H1 (cell line): ENCODE measurements at regions not wholly inside any gene's neighbourhood (a gene's known extent, or its start where the extent isn't known, plus 50 kb on each side); places are given as distances from the start of the nearest gene placed in this dataset.

Experiments used
- CTCF ChIA-PET: fragments of 300-600 bp; sonication (Branson Sonifier 250); formaldehyde crosslinking; loops from one replicate; lab custom pipeline; 2021; ENCODE audit not compliant: partially characterized antibody; lab: Charles Lee
- POLR2A ChIA-PET: fragments of 300-600 bp; sonication (Branson Sonifier 250); formaldehyde crosslinking; loops from one replicate; lab custom pipeline; 2021; ENCODE audit warnings: inconsistent platforms; ENCODE audit not compliant: partially characterized antibody; lab: Charles Lee
- DNase-seq, 2 experiments: peaks; one replicate each; pipeline versions ENCODE4 v3.0.0 to v3.0.0-alpha.2; 2010 to 2022; ENCODE audit warnings: low spot score in 2 of 2, low read depth in 1 of 2, mixed read lengths in 1 of 2
- FAIRE-seq: peaks from 2 replicates; lab custom pipeline; 2011; peaks lifted over from hg19 to GRCh38; lab: Jason Lieb, UNC
- H2AFZ ChIP-seq: 2 replicates; pipeline ENCODE4 v1.8.1; 2012; ENCODE audit warnings: low read length, inconsistent platforms
- H2AK5ac ChIP-seq: 2 replicates; pipeline ENCODE4 v1.6.1; 2013; ENCODE audit warnings: low read depth, low read length
- H2BK120ac ChIP-seq: replicated peaks from 2 replicates; pipeline ENCODE3; 2013; ENCODE audit warnings: low read depth, low read length, inconsistent platforms
- H2BK12ac ChIP-seq: 2 replicates; pipeline ENCODE4 v1.6.1; 2013; ENCODE audit warnings: low read depth, low read length
- H2BK15ac ChIP-seq: 2 replicates; pipeline ENCODE4 v1.6.1; 2013; ENCODE audit warnings: low read length
- H2BK20ac ChIP-seq: 2 replicates; pipeline ENCODE4 v1.6.1; 2013; ENCODE audit warnings: low read length
- H2BK5ac ChIP-seq: 2 replicates; pipeline ENCODE4 v1.6.1; 2013; ENCODE audit warnings: low read depth, low read length
- H3K14ac ChIP-seq: 2 replicates; pipeline ENCODE4 v1.6.1; 2013; ENCODE audit warnings: inconsistent platforms; ENCODE audit not compliant: insufficient read length
- H3K18ac ChIP-seq: 2 replicates; pipeline ENCODE4 v1.6.1; 2013; ENCODE audit warnings: low read length; ENCODE audit errors: extremely low read depth
- H3K23ac ChIP-seq: 2 replicates; pipeline ENCODE4 v1.6.1; 2013; ENCODE audit warnings: inconsistent platforms; ENCODE audit not compliant: insufficient read length
- H3K23me2 ChIP-seq: 2 replicates; pipeline ENCODE4 v1.6.1; 2013; ENCODE audit warnings: low read depth, low read length
- H3K27ac ChIP-seq: 2 replicates; pipeline ENCODE4 v1.6.1; 2011; ENCODE audit warnings: low read depth, low read length, inconsistent platforms
- H3K27me3 ChIP-seq, 4 experiments: replicated peaks in 1 of 4; 1 replicate in 1 of 4; 2 replicates in 3 of 4; pipeline versions ENCODE4 v1.6.1 to v1.8.1; 2011 to 2013; ENCODE audit warnings: low read length in 3 of 4, mild to moderate bottlenecking in 3 of 4, inconsistent platforms in 2 of 4, mixed read lengths in 2 of 4, moderate library complexity in 1 of 4; ENCODE audit not compliant: control insufficient read depth in 3 of 4, insufficient read depth in 3 of 4; ENCODE audit errors: extremely low read depth in 1 of 4
- H3K36me3 ChIP-seq, 4 experiments: 2 replicates each; pipeline versions ENCODE4 v1.6.1 to v1.8.1; 2011 to 2013; ENCODE audit warnings: mild to moderate bottlenecking in 4 of 4, low read length in 3 of 4, moderate library complexity in 2 of 4, control low read depth in 1 of 4, inconsistent platforms in 1 of 4; ENCODE audit not compliant: insufficient read depth in 4 of 4, control insufficient read depth in 2 of 4
- H3K4ac ChIP-seq: replicated peaks from 2 replicates; pipeline ENCODE3; 2013; ENCODE audit warnings: low read length, low read depth, mixed read lengths, inconsistent platforms; ENCODE audit not compliant: insufficient read length
- H3K4me1 ChIP-seq, 4 experiments: replicated peaks in 1 of 4; 1 replicate in 1 of 4; 2 replicates in 3 of 4; pipeline versions ENCODE4 v1.6.1 to v1.8.1; 2011 to 2013; ENCODE audit warnings: low read length in 3 of 4, inconsistent platforms in 2 of 4, mixed read lengths in 1 of 4; ENCODE audit not compliant: insufficient read depth in 4 of 4, control insufficient read depth in 3 of 4
- H3K4me2 ChIP-seq, 2 experiments: 2 replicates each; pipeline versions ENCODE4 v1.6.1 to v1.8.1; 2011 to 2013; ENCODE audit warnings: low read depth in 2 of 2, low read length in 2 of 2, control low read depth in 1 of 2, inconsistent platforms in 1 of 2, mild to moderate bottlenecking in 1 of 2; ENCODE audit not compliant: insufficient read depth in 1 of 2
- H3K4me3 ChIP-seq, 4 experiments: fragments of 200-600, 300-600 bp in 1 of 4; sonication (generic), shearing (Covaris generic), sonication (Bioruptor Twin) in 1 of 4; 2 replicates each; pipeline versions ENCODE4 v1.5.1 to v1.8.1; 2011 to 2016; ENCODE audit warnings: low read length in 4 of 4, low read depth in 3 of 4, control low read depth in 2 of 4, inconsistent platforms in 2 of 4, mild to moderate bottlenecking in 2 of 4, mixed read lengths in 1 of 4, moderate library complexity in 1 of 4; ENCODE audit not compliant: insufficient read depth in 2 of 4; ENCODE audit errors: extremely low read depth in 1 of 4
- H3K56ac ChIP-seq: replicated peaks from 2 replicates; pipeline ENCODE3; 2013; ENCODE audit warnings: low read depth, mild to moderate bottlenecking, mixed read lengths, low read length, inconsistent platforms; ENCODE audit not compliant: insufficient read length
- H3K79me1 ChIP-seq: 2 replicates; pipeline ENCODE4 v1.6.1; 2013; ENCODE audit warnings: low read depth, low read length, control low read depth
- H3K79me2 ChIP-seq, 2 experiments: 2 replicates each; pipeline versions ENCODE4 v1.6.1 to v1.8.1; 2012 to 2013; ENCODE audit warnings: low read length in 2 of 2, mild to moderate bottlenecking in 2 of 2, inconsistent platforms in 1 of 2; ENCODE audit not compliant: insufficient read depth in 2 of 2, control insufficient read depth in 1 of 2
- H3K9ac ChIP-seq, 4 experiments: replicated peaks in 1 of 4; 1 replicate in 1 of 4; 2 replicates in 3 of 4; pipeline versions ENCODE4 v1.6.1 to v1.8.1; 2011 to 2013; ENCODE audit warnings: low read depth in 3 of 4, low read length in 3 of 4, control low read depth in 2 of 4, mild to moderate bottlenecking in 2 of 4, moderate library complexity in 2 of 4, inconsistent platforms in 1 of 4; ENCODE audit errors: extremely low read depth in 1 of 4
- H3K9me3 ChIP-seq, 2 experiments: 2 replicates each; pipeline versions ENCODE4 v1.6.1 to v1.8.1; 2012 to 2013; ENCODE audit warnings: mild to moderate bottlenecking in 2 of 2, moderate library complexity in 2 of 2, control low read depth in 1 of 2, inconsistent platforms in 1 of 2, low read depth in 1 of 2, low read length in 1 of 2, mixed read lengths in 1 of 2; ENCODE audit not compliant: insufficient read depth in 2 of 2
- H4K20me1 ChIP-seq, 2 experiments: replicated peaks in 1 of 2; 2 replicates each; pipeline versions ENCODE3 to v1.8.1; 2011 to 2013; ENCODE audit warnings: inconsistent platforms in 2 of 2, low read length in 2 of 2, mild to moderate bottlenecking in 1 of 2; ENCODE audit not compliant: insufficient read depth in 2 of 2, control insufficient read depth in 1 of 2
- H4K5ac ChIP-seq: 2 replicates; pipeline ENCODE4 v1.6.1; 2013; ENCODE audit warnings: low read length, low read depth, mixed read lengths, inconsistent platforms; ENCODE audit not compliant: insufficient read length
- H4K8ac ChIP-seq: 2 replicates; pipeline ENCODE4 v1.8.0; 2013; ENCODE audit warnings: mild to moderate bottlenecking, moderate library complexity, low read length, inconsistent platforms; ENCODE audit not compliant: insufficient read depth; ENCODE audit errors: extremely low read depth
- H4K91ac ChIP-seq: replicated peaks from 2 replicates; pipeline ENCODE3; 2013; ENCODE audit warnings: low read length, mixed read lengths, inconsistent platforms; ENCODE audit not compliant: insufficient read length
- CTBP2 ChIP-seq: IDR thresholded peaks from 2 replicates; pipeline ENCODE4 v1.7.0; 2011; ENCODE audit warnings: borderline replicate concordance, mild to moderate bottlenecking, moderate library complexity, mixed read lengths, low read length; ENCODE audit not compliant: insufficient read depth, insufficient read length
- RXRA ChIP-seq: IDR thresholded peaks from 2 replicates; pipeline ENCODE4 v1.6.1; 2011; ENCODE audit warnings: low read depth, mild to moderate bottlenecking, low read length, moderate library complexity; ENCODE audit not compliant: insufficient read depth
- SIN3A ChIP-seq, 2 experiments: IDR thresholded peaks in 1 of 2; conservative IDR thresholded peaks in 1 of 2; 2 replicates each; pipeline ENCODE4 v1.6.1; 2011 to 2012; ENCODE audit warnings: low read length in 2 of 2, improper control_type of control experiment in 1 of 2, low read depth in 1 of 2, mild to moderate bottlenecking in 1 of 2
- SP4 ChIP-seq: IDR thresholded peaks from 2 replicates; pipeline ENCODE4 v1.6.1; 2012; ENCODE audit warnings: low read length, inconsistent platforms
- WGBS, 2 experiments: shearing (Covaris generic) in 1 of 2; methylation state at CpG; one replicate each; pipeline versions ENCODE4 v1.1.6 to v1.1.7; 2013 to 2015; ENCODE audit warnings: low lambda C conversion rate in 2 of 2, mixed read lengths in 2 of 2, inconsistent platforms in 1 of 2, low coverage in 1 of 2, missing lambda C conversion rate in 1 of 2; ENCODE audit not compliant: insufficient replicate concordance in 2 of 2, insufficient coverage in 1 of 2, insufficient read length in 1 of 2; ENCODE audit errors: extremely low coverage in 1 of 2, missing lambda C conversion rate in 1 of 2; 5-methylcytosine and 5-hydroxymethylcytosine counted together

GRCh38 chr12:105754313-105754712, 384.4 kb downstream of the NUAK1 start:
- Histone ChIP-seq H2BK120ac (no peak overlapping the region), H3K79me2 (no peaks in the 10 kb centered on the region), H4K8ac (no peak overlapping the region), H3K27ac (no peak overlapping the region), H3K27me3 (no peaks in the 10 kb centered on the region), H3K79me1 (no peaks in the 10 kb centered on the region), H2BK20ac (no peak overlapping the region), H4K20me1 (no peaks in the 10 kb centered on the region), H2BK15ac (no peak overlapping the region), H4K91ac (no peak overlapping the region), H2AFZ (no peak overlapping the region), H3K9me3 (no peaks in the 10 kb centered on the region), H3K36me3 (no peaks in the 10 kb centered on the region), H4K5ac (no peak overlapping the region), H3K4me1 (no peaks in the 10 kb centered on the region), H2AK5ac (no peak overlapping the region), H3K18ac (no peak overlapping the region), H3K23ac (no peak overlapping the region), H3K4me3 (no peak overlapping the region), H3K4ac (no peak overlapping the region), H3K14ac (no peak overlapping the region), H3K23me2 (no peaks in the 10 kb centered on the region), H2BK5ac (no peak overlapping the region), H2BK12ac (no peak overlapping the region), H3K4me2 (no peak overlapping the region), H3K56ac (no peak overlapping the region), H3K9ac (no peak overlapping the region)
- DNase-seq (no peak), FAIRE-seq (no peak)
- ChIA-PET CTCF (interaction anchor here (0.6 kb wide), 2 partner anchors 93 to 868 kb away, joined by 3 read pairs; no protein-coding TSS in a partner anchor), POLR2A (no interaction called here)
- 88% methylated on average over 8 of the region's 8 CpGs; no CpG with 5 or more reads in 1 of the 2 experiments for WGBS, 2 experiments
- TF ChIP-seq RXRA (no peak), CTBP2 (no peak), SIN3A (conservative IDR thresholded peaks at IDR 0.05 in 1 of 2, IDR thresholded peaks at IDR 0.05 in 1 of 2; ENCODE audit: low read depth in 1 of 2, low read length in 2 of 2) (no peak), SP4 (no peak)
